SK-N-SH treated with all-trans-retinoic acid at 6 μM for 48 hours (cell line): ENCODE measurements at regions not wholly inside any gene's neighbourhood (a gene's known extent, or its start where the extent isn't known, plus 50 kb on each side); places are given as distances from the start of the nearest gene placed in this dataset.

Source experiments
- ARNTL ChIP-seq: fragments of 450-650 bp; formaldehyde crosslinking; IDR thresholded peaks from 2 replicates; pipeline ENCODE4 v1.5.0; 2020; ENCODE audit warnings: low read depth, mild to moderate bottlenecking, moderate library complexity, borderline replicate concordance
- BACH2 ChIP-seq: fragments of 250-450 bp; sonication (Bioruptor Pico); IDR thresholded peaks from 2 replicates; pipeline ENCODE4 v1.9.0; 2021; ENCODE audit warnings: mild to moderate bottlenecking, borderline replicate concordance
- PPARA ChIP-seq: fragments of 250-450 bp; sonication (Bioruptor Pico); IDR thresholded peaks from 2 replicates; pipeline ENCODE4 v1.5.0; 2020; ENCODE audit warnings: mild to moderate bottlenecking, borderline replicate concordance
- RARB ChIP-seq: fragments of 250-450 bp; sonication (Bioruptor Pico); IDR thresholded peaks from 2 replicates; pipeline ENCODE4 v1.8.0; 2021; ENCODE audit warnings: mild to moderate bottlenecking, moderate library complexity
- SNAI2 ChIP-seq: fragments of 250-450 bp; sonication (Bioruptor Pico); IDR thresholded peaks from 2 replicates; pipeline ENCODE4 v1.5.0; 2020; ENCODE audit warnings: mild to moderate bottlenecking, moderate library complexity
- TCF4 ChIP-seq: fragments of 250-450 bp; sonication (Bioruptor Pico); IDR thresholded peaks from 2 replicates; pipeline ENCODE4 v1.8.0; 2021; ENCODE audit warnings: mild to moderate bottlenecking, moderate library complexity, borderline replicate concordance
- ZC3H10 ChIP-seq: fragments of 250-450 bp; sonication (Bioruptor Pico); IDR thresholded peaks from 2 replicates; pipeline ENCODE4 v1.5.1; 2021; ENCODE audit warnings: mild to moderate bottlenecking, moderate library complexity
- ZFP3 ChIP-seq: fragments of 250-450 bp; sonication (Bioruptor Pico); IDR thresholded peaks from 2 replicates; pipeline ENCODE4 v1.5.0; 2020; ENCODE audit warnings: mild to moderate bottlenecking, moderate library complexity
- ZFP30 ChIP-seq: fragments of 450-650 bp; formaldehyde crosslinking; IDR thresholded peaks from 2 replicates; pipeline ENCODE4 v1.5.0; 2022; ENCODE audit warnings: mild to moderate bottlenecking, moderate library complexity
- ZNF565 ChIP-seq: fragments of 450-650 bp; formaldehyde crosslinking; conservative IDR thresholded peaks from 2 replicates; pipeline ENCODE4 v1.5.0; 2020; ENCODE audit warnings: low read depth, mild to moderate bottlenecking, moderate library complexity
- TF ChIP-seq, protein P1 (sequence below): fragments of 250-450 bp; sonication (Bioruptor Pico); IDR thresholded peaks from 2 replicates; pipeline ENCODE4 v1.8.0; 2020; ENCODE audit warnings: mild to moderate bottlenecking, moderate library complexity, borderline replicate concordance
- TF ChIP-seq, protein P2 (sequence below): fragments of 250-450 bp; sonication (Bioruptor Pico); IDR thresholded peaks from 2 replicates; pipeline ENCODE4 v1.5.1; 2020; ENCODE audit warnings: low read depth, mild to moderate bottlenecking, moderate library complexity
- TF ChIP-seq, protein P3 (sequence below): fragments of 250-450 bp; sonication (Bioruptor Pico); IDR thresholded peaks from 2 replicates; pipeline ENCODE4 v1.5.0; 2020; ENCODE audit warnings: mild to moderate bottlenecking, moderate library complexity
- TF ChIP-seq, protein P4 (sequence below): fragments of 250-450 bp; sonication (Bioruptor Pico); IDR thresholded peaks from 2 replicates; pipeline ENCODE4 v1.8.0; 2021; ENCODE audit warnings: low read depth, mild to moderate bottlenecking, moderate library complexity, borderline replicate concordance

DNA sequence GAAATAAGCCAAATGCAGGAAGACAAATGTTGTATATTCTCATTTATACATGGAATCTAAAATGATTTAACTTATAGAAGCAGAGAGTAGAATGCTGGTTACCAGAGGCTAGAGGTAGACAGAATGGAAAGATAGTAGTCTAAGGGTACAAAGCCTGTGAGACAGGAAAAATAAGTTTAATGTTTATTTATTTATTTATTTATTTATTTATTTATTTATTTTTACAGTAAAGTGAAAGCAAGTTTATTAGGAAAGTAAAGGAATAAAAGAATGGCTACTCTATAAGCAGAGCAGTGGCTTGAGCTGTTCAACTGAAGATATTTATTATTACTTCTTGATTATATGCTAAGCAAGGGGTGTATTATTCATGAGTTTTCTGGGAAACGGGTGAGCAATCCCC lies 203.2 kb downstream of the LAS1L start:
- TF ChIP-seq TCF4 (no peak), SNAI2 (no peak), ZC3H10 (CRISPR knock-in tag) (no peak), ARNTL (CRISPR knock-in tag) (no peak), PPARA (CRISPR knock-in tag) (no peak), BACH2 (CRISPR knock-in tag) (no peak), ZNF565 (CRISPR knock-in tag) (no peak), ZFP30 (CRISPR knock-in tag) (no peak), ZFP3 (CRISPR knock-in tag) (no peak), RARB (CRISPR knock-in tag) (no peak)
- TF ChIP-seq, protein P1, sequence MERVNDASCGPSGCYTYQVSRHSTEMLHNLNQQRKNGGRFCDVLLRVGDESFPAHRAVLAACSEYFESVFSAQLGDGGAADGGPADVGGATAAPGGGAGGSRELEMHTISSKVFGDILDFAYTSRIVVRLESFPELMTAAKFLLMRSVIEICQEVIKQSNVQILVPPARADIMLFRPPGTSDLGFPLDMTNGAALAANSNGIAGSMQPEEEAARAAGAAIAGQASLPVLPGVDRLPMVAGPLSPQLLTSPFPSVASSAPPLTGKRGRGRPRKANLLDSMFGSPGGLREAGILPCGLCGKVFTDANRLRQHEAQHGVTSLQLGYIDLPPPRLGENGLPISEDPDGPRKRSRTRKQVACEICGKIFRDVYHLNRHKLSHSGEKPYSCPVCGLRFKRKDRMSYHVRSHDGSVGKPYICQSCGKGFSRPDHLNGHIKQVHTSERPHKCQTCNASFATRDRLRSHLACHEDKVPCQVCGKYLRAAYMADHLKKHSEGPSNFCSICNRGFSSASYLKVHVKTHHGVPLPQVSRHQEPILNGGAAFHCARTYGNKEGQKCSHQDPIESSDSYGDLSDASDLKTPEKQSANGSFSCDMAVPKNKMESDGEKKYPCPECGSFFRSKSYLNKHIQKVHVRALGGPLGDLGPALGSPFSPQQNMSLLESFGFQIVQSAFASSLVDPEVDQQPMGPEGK (CRISPR knock-in tag) = no peak
- TF ChIP-seq, protein P2, sequence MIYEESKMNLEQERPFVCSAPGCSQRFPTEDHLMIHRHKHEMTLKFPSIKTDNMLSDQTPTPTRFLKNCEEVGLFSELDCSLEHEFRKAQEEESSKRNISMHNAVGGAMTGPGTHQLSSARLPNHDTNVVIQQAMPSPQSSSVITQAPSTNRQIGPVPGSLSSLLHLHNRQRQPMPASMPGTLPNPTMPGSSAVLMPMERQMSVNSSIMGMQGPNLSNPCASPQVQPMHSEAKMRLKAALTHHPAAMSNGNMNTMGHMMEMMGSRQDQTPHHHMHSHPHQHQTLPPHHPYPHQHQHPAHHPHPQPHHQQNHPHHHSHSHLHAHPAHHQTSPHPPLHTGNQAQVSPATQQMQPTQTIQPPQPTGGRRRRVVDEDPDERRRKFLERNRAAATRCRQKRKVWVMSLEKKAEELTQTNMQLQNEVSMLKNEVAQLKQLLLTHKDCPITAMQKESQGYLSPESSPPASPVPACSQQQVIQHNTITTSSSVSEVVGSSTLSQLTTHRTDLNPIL (CRISPR knock-in tag) = no peak
- TF ChIP-seq, protein P3, sequence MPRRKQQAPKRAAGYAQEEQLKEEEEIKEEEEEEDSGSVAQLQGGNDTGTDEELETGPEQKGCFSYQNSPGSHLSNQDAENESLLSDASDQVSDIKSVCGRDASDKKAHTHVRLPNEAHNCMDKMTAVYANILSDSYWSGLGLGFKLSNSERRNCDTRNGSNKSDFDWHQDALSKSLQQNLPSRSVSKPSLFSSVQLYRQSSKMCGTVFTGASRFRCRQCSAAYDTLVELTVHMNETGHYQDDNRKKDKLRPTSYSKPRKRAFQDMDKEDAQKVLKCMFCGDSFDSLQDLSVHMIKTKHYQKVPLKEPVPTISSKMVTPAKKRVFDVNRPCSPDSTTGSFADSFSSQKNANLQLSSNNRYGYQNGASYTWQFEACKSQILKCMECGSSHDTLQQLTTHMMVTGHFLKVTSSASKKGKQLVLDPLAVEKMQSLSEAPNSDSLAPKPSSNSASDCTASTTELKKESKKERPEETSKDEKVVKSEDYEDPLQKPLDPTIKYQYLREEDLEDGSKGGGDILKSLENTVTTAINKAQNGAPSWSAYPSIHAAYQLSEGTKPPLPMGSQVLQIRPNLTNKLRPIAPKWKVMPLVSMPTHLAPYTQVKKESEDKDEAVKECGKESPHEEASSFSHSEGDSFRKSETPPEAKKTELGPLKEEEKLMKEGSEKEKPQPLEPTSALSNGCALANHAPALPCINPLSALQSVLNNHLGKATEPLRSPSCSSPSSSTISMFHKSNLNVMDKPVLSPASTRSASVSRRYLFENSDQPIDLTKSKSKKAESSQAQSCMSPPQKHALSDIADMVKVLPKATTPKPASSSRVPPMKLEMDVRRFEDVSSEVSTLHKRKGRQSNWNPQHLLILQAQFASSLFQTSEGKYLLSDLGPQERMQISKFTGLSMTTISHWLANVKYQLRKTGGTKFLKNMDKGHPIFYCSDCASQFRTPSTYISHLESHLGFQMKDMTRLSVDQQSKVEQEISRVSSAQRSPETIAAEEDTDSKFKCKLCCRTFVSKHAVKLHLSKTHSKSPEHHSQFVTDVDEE (CRISPR knock-in tag) = no peak
- TF ChIP-seq, protein P4, sequence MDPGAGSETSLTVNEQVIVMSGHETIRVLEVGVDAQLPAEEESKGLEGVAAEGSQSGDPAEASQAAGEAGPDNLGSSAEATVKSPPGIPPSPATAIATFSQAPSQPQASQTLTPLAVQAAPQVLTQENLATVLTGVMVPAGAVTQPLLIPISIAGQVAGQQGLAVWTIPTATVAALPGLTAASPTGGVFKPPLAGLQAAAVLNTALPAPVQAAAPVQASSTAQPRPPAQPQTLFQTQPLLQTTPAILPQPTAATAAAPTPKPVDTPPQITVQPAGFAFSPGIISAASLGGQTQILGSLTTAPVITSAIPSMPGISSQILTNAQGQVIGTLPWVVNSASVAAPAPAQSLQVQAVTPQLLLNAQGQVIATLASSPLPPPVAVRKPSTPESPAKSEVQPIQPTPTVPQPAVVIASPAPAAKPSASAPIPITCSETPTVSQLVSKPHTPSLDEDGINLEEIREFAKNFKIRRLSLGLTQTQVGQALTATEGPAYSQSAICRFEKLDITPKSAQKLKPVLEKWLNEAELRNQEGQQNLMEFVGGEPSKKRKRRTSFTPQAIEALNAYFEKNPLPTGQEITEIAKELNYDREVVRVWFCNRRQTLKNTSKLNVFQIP (CRISPR knock-in tag) = no peak
